WTC11 (cell line): ENCODE measurements at regions not wholly inside any gene's neighbourhood (a gene's known extent, or its start where the extent isn't known, plus 50 kb on each side); places are given as distances from the start of the nearest gene placed in this dataset.

Experiments
- ATF2 ChIP-seq: sonication (generic); formaldehyde crosslinking; IDR thresholded peaks from 2 replicates; pipeline ENCODE4 v1.8.1; 2022; ENCODE audit warnings: low read depth, missing genetic modification reagents, borderline replicate concordance
- ATF6 ChIP-seq: sonication (generic); formaldehyde crosslinking; IDR thresholded peaks from 2 replicates; pipeline ENCODE4 v1.8.1; 2023; ENCODE audit warnings: mild to moderate bottlenecking, missing genetic modification reagents
- CREB1 ChIP-seq: sonication (generic); formaldehyde crosslinking; IDR thresholded peaks from 2 replicates; pipeline ENCODE4 v1.8.0; 2023; ENCODE audit warnings: mild to moderate bottlenecking, missing genetic modification reagents
- CTCF ChIP-seq: fragments of 200-600 bp; IDR thresholded peaks from 2 replicates; pipeline ENCODE4 v1.8.0; 2022; ENCODE audit warnings: antibody characterized with exemption
- FOXJ3 ChIP-seq: sonication (generic); formaldehyde crosslinking; IDR thresholded peaks from 2 replicates; pipeline ENCODE4 v1.9.0; 2021; ENCODE audit warnings: missing genetic modification reagents, mild to moderate bottlenecking, borderline replicate concordance
- SMAD3 ChIP-seq: sonication (generic); formaldehyde crosslinking; IDR thresholded peaks from 2 replicates; pipeline ENCODE4 v1.8.0; 2022; ENCODE audit warnings: missing genetic modification reagents, mild to moderate bottlenecking, borderline replicate concordance
- SP1 ChIP-seq: sonication (generic); formaldehyde crosslinking; conservative IDR thresholded peaks from 2 replicates; pipeline ENCODE4 v1.8.1; 2022; ENCODE audit warnings: missing genetic modification reagents
- ZBTB21 ChIP-seq: sonication (generic); formaldehyde crosslinking; IDR thresholded peaks from 2 replicates; pipeline ENCODE4 v1.8.1; 2023; ENCODE audit warnings: mild to moderate bottlenecking, missing genetic modification reagents, borderline replicate concordance
- TF ChIP-seq, protein P1 (sequence below): fragments of 250-450 bp; sonication (Bioruptor Pico); IDR thresholded peaks from 2 replicates; pipeline ENCODE4 v1.9.0; 2021; ENCODE audit warnings: moderate library complexity, mild to moderate bottlenecking, inconsistent platforms, borderline replicate concordance

DNA sequence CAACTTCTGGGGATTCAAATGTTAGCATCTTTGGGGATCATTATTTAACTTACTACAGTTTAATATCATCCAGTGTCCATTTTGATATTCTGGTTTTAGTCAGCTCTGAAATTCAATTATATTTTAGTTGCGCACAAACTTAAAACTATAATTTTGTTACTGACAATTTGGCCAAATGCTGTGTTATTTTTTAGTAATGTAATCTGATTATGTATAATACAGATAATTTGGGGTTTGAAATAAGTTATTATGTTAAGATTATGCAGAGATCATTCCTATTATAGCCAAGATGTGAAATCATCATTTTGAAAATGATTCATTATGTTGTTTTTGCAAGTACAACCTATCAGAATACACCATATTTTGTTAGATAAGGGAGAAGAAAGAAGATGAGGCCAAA is 706.1 kb downstream of the ROBO2 start:
- TF ChIP-seq CTCF (no peak), ATF6 (CRISPR knock-in tag) (no peak), SMAD3 (CRISPR knock-in tag) (no peak), CREB1 (no peak), FOXJ3 (CRISPR knock-in tag) (no peak), ZBTB21 (CRISPR knock-in tag) (no peak), ATF2 (CRISPR knock-in tag) (no peak), SP1 (CRISPR knock-in tag) (no peak)
- TF ChIP-seq, protein P1, sequence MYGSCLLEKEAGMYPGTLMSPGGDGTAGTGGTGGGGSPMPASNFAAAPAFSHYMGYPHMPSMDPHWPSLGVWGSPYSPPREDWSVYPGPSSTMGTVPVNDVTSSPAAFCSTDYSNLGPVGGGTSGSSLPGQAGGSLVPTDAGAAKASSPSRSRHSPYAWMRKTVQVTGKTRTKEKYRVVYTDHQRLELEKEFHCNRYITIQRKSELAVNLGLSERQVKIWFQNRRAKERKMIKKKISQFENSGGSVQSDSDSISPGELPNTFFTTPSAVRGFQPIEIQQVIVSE (CRISPR knock-in tag) = no peak
